Suprapubic skin (tissue), 4 donors: ENCODE measurements at regions not wholly inside any gene's neighbourhood (a gene's known extent, or its start where the extent isn't known, plus 50 kb on each side); places are given as distances from the start of the nearest gene placed in this dataset.
A peak's percentile ranks its signal among the peaks of the same experiment; 100 is the strongest.

ENCODE experiments used
- DNase-seq, 2 donors: peaks; one replicate each; pipeline ENCODE4 v3.0.0-alpha.2; 2019; ENCODE audit warnings: low spot score in 2 of 2
- H3K27ac ChIP-seq: fragments of 200-600 bp; sonication (generic); one replicate; pipeline ENCODE4 v1.5.1; 2019
- H3K27me3 ChIP-seq: fragments of 200-600 bp; sonication (generic); one replicate; pipeline ENCODE4 v1.5.1; 2019
- H3K36me3 ChIP-seq: fragments of 200-600 bp; sonication (generic); one replicate; pipeline ENCODE4 v1.5.1; 2019
- H3K4me1 ChIP-seq: fragments of 200-600 bp; sonication (generic); one replicate; pipeline ENCODE4 v1.5.1; 2019
- H3K4me3 ChIP-seq: fragments of 200-600 bp; sonication (generic); one replicate; pipeline ENCODE4 v1.5.1; 2019; ENCODE audit warnings: mild to moderate bottlenecking
- H3K9me3 ChIP-seq: fragments of 200-600 bp; sonication (generic); one replicate; pipeline ENCODE4 v1.5.1; 2019
- CTCF ChIP-seq, 2 donors: fragments of 200-600 bp in 1 of 2; fragments of 450-650 bp in 1 of 2; sonication (generic) in 1 of 2; IDR thresholded peaks; one replicate each; pipeline ENCODE4 v1.5.1; 2016 to 2019; ENCODE audit warnings: antibody characterized with exemption in 2 of 2, mild to moderate bottlenecking in 1 of 2, moderate library complexity in 1 of 2
- EP300 ChIP-seq: sonication (generic); formaldehyde crosslinking; IDR thresholded peaks from one replicate; pipeline ENCODE4 v1.6.1; 2017; ENCODE audit warnings: antibody characterized with exemption
- POLR2A ChIP-seq, 2 donors: fragments of 450-650 bp; IDR thresholded peaks; one replicate each; pipeline ENCODE4 v1.6.1; 2017; ENCODE audit warnings: antibody characterized with exemption in 2 of 2, mild to moderate bottlenecking in 2 of 2, moderate library complexity in 2 of 2
- POLR2AphosphoS5 ChIP-seq, 3 donors: sonication (generic); formaldehyde crosslinking; IDR thresholded peaks; one replicate each; pipeline ENCODE4 v1.6.1; 2017; ENCODE audit warnings: antibody characterized with exemption in 3 of 3
- WGBS: methylation state at CpG from one replicate; pipeline ENCODE4 v1.1.5; 2018; 5-methylcytosine and 5-hydroxymethylcytosine counted together

- 90% methylated on average over 4 of the region's 4 CpGs for WGBS
- Histone ChIP-seq H3K9me3 (no peaks in the 10 kb centered on the region), H3K27me3 (no peaks in the 10 kb centered on the region), H3K4me1 (peaks cover 8% of the 10 kb centered on the region), H3K4me3 (no peak overlapping the region), H3K27ac (no peak overlapping the region), H3K36me3 (no peaks in the 10 kb centered on the region)
- no peak for TF ChIP-seq POLR2AphosphoS5 (IDR thresholded peaks at IDR 0.05)
- no peak for TF ChIP-seq CTCF (IDR thresholded peaks at IDR 0.05)
- no peak for TF ChIP-seq EP300
- no peak for TF ChIP-seq POLR2A (IDR thresholded peaks at IDR 0.05)
- no peak for DNase-seq
Measured at GRCh38 chr6:79778816-79779215, 147.7 kb downstream of the SH3BGRL2 start.

- 26% methylated on average over 33 of the region's 34 CpGs for WGBS
- Histone ChIP-seq H3K36me3 (no peaks in the 10 kb centered on the region), H3K9me3 (no peaks in the 10 kb centered on the region), H3K27me3 (no peaks in the 10 kb centered on the region), H3K4me1 (peaks cover 8% of the 10 kb centered on the region), H3K4me3 (peak overlapping the region; percentile 38), H3K27ac (no peak overlapping the region)
- peak; percentile 82 to 83 for DNase-seq
- TF ChIP-seq POLR2A (IDR thresholded peaks at IDR 0.05) (no peak), CTCF (IDR thresholded peaks at IDR 0.05) (peak; percentile 76 to 99)
Measured at GRCh38 chr6:79777713-79778579, 146.8 kb downstream of the SH3BGRL2 start.

GRCh38 chr6:79776076-79776475 lies 144.9 kb downstream of the SH3BGRL2 start:
- H3K36me3 ChIP-seq, result no peaks in the 10 kb centered on the region
- no peak overlapping the region for H3K27ac ChIP-seq
- H3K4me3 ChIP-seq, result no peak overlapping the region
- TF ChIP-seq CTCF (IDR thresholded peaks at IDR 0.05), result no peak
- TF ChIP-seq EP300, result no peak
- no peaks in the 10 kb centered on the region for H3K27me3 ChIP-seq
- DNase-seq, result no peak
- 67% methylated on average over 2 of the region's 2 CpGs for WGBS
- H3K4me1 ChIP-seq, result peaks cover 8% of the 10 kb centered on the region
- H3K9me3 ChIP-seq, result no peaks in the 10 kb centered on the region

GRCh38 chr6:79775222-79775621 lies 144.1 kb downstream of the SH3BGRL2 start:
- TF ChIP-seq EP300, result no peak
- no peak for TF ChIP-seq POLR2A (IDR thresholded peaks at IDR 0.05)
- no peak for TF ChIP-seq CTCF (IDR thresholded peaks at IDR 0.05)
- TF ChIP-seq POLR2AphosphoS5 (IDR thresholded peaks at IDR 0.05), result no peak
- WGBS, result 94% methylated on average over 3 of the region's 3 CpGs
- H3K9me3 ChIP-seq, result no peaks in the 10 kb centered on the region
- DNase-seq, result no peak
- H3K27ac ChIP-seq, result no peak overlapping the region
- H3K36me3 ChIP-seq, result no peaks in the 10 kb centered on the region
- peaks cover 8% of the 10 kb centered on the region for H3K4me1 ChIP-seq
- no peak overlapping the region for H3K4me3 ChIP-seq
- no peaks in the 10 kb centered on the region for H3K27me3 ChIP-seq

GRCh38 chr6:79764747-79765146 lies 133.6 kb downstream of the SH3BGRL2 start:
- H3K9me3 ChIP-seq, result no peaks in the 10 kb centered on the region
- H3K4me3 ChIP-seq, result no peak overlapping the region
- H3K36me3 ChIP-seq, result no peaks in the 10 kb centered on the region
- TF ChIP-seq POLR2AphosphoS5 (IDR thresholded peaks at IDR 0.05), result no peak
- TF ChIP-seq POLR2A (IDR thresholded peaks at IDR 0.05), result no peak
- no peak for TF ChIP-seq CTCF (IDR thresholded peaks at IDR 0.05)
- no peaks in the 10 kb centered on the region for H3K4me1 ChIP-seq
- DNase-seq, result no peak
- WGBS, result 41% methylated on average over 8 of the region's 8 CpGs
- no peak overlapping the region for H3K27ac ChIP-seq
- no peaks in the 10 kb centered on the region for H3K27me3 ChIP-seq
